Activated CD4-positive, alpha-beta T cell treated with anti-CD3 and anti-CD28 coated beads for 36 hours (primary cell): ENCODE measurements at regions not wholly inside any gene's neighbourhood (a gene's known extent, or its start where the extent isn't known, plus 50 kb on each side); places are given as distances from the start of the nearest gene placed in this dataset.
A peak's percentile ranks its signal among the peaks of the same experiment; 100 is the strongest.

ENCODE experiments used
- ATAC-seq: fragments of 200-7000 bp; cut with Tn5 transposase; one replicate; pipeline ENCODE4 v1.10.0; 2021; ENCODE audit warnings: mild to moderate bottlenecking, moderate library complexity
- CTCF ChIA-PET: fragments of 350-600 bp; sonication (Branson Sonifier 250); formaldehyde crosslinking; loops from one replicate; lab custom pipeline; 2021; ENCODE audit warnings: antibody characterized with exemption; lab: Charles Lee
- POLR2A ChIA-PET: fragments of 350-600 bp; sonication (Branson Sonifier 250); formaldehyde crosslinking; loops from one replicate; lab custom pipeline; 2021; ENCODE audit warnings: antibody characterized with exemption, inconsistent platforms; lab: Charles Lee
- DNase-seq: peaks from one replicate; pipeline ENCODE4 v3.0.0-alpha.2; 2020
- H3K27ac Mint-ChIP-seq: one replicate; pipeline ENCODE4 v1.8.0; 2021; ENCODE audit warnings: mixed read lengths
- H3K27me3 Mint-ChIP-seq: one replicate; pipeline ENCODE4 v1.8.0; 2021; ENCODE audit warnings: mixed read lengths
- H3K36me3 Mint-ChIP-seq: one replicate; pipeline ENCODE4 v1.8.0; 2021; ENCODE audit warnings: low read depth, mixed read lengths
- H3K4me1 Mint-ChIP-seq: one replicate; pipeline ENCODE4 v1.8.0; 2021; ENCODE audit warnings: mixed read lengths
- H3K4me3 Mint-ChIP-seq: one replicate; pipeline ENCODE4 v1.8.0; 2021; ENCODE audit warnings: mild to moderate bottlenecking, moderate library complexity, mixed read lengths
- H3K9me3 Mint-ChIP-seq: one replicate; pipeline ENCODE4 v1.8.0; 2021; ENCODE audit warnings: low read depth, mixed read lengths
- intact Hi-C, 2 experiments: fragments of 100-400 bp; cut with DNase I in 1 of 2; cut with micrococcal nuclease in 1 of 2; formaldehyde crosslinking; loops; one replicate each; pipeline versions ENCODE4 v1.14.2 to v1.15.1; 2022 to 2024; cut with DNase I, micrococcal nuclease

DNA sequence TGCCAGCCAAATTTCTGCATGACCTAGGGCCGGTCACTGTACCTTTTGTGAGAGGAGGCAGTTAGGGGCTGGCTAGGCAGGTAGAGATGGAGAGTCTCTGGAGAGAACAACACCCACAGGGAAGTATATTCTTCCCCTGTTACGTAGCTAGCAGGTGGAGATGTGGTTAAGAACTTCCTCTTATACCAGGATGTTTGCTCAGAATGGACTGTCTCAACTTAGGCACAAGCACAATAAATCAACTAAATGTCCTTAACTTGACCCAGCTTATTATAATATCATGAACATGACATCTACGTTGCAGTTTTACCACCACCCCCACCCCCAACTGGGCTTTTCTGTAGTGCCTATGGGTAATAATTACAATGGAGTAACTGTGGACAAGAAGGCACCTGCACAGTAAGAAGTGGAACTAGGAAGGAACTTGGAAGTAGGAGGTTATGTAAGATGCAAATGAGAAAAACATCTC is 60.7 kb upstream of the MPEG1 start:
- Mint-ChIP-seq H3K36me3 (no peaks in the 10 kb centered on the region), H3K4me1 (peaks cover 21% of the 10 kb centered on the region), H3K9me3 (no peaks in the 10 kb centered on the region), H3K27me3 (no peaks in the 10 kb centered on the region), H3K4me3 (no peak overlapping the region), H3K27ac (no peak overlapping the region)
- ChIA-PET CTCF (interaction anchor here (0.8 to 1.7 kb wide), 4 partner anchors 10 to 116 kb away, joined by 3 to 7 read pairs (median 5); partner anchors contain the start of gene DTX4), POLR2A (no interaction called here)
- peak; percentile 23 for ATAC-seq
- no peak for DNase-seq
- intact Hi-C loops, result no loop called here

DNA sequence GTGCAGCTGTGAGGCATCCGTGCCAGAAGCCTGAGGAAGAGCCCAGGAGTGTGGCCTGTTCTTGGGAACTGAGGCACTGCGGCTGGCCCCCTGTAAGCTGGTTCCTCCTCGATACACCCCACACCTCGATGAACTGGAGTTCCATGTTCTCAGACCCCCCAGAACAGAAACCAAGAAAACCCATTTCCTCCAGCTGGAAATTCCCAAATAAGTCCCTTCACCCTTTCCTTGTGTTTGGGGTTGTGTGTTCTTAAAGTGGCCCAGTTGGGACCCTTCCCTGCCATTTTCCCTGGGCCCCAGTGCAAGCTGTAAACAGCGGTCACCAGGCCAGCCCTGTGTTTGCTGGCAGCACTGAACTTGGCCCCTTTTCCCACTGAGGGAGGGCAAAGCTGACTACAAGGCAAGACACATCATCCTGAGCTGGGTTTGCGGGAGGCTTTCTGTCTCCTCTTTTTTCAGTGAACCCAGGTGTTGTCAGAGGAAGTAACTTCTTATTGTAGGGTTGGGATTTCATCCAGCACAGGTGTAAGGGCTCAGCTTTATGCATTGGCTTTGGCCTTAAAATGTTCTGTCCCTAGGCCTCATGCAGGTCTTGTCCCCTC is 60.1 kb upstream of the MPEG1 start:
- Mint-ChIP-seq H3K27ac (no peak overlapping the region), H3K4me1 (peaks cover 21% of the 10 kb centered on the region), H3K27me3 (no peaks in the 10 kb centered on the region), H3K36me3 (no peaks in the 10 kb centered on the region), H3K9me3 (no peaks in the 10 kb centered on the region), H3K4me3 (no peak overlapping the region)
- ATAC-seq, result no peak
- intact Hi-C loops, result no loop called here
- POLR2A ChIA-PET, result no interaction called here
- no peak for DNase-seq
- CTCF ChIA-PET, result interaction anchor here (0.8 to 1.5 kb wide), 3 partner anchors 10 to 115 kb away, joined by 3 to 7 read pairs (median 4); partner anchors contain the start of gene DTX4

DNA sequence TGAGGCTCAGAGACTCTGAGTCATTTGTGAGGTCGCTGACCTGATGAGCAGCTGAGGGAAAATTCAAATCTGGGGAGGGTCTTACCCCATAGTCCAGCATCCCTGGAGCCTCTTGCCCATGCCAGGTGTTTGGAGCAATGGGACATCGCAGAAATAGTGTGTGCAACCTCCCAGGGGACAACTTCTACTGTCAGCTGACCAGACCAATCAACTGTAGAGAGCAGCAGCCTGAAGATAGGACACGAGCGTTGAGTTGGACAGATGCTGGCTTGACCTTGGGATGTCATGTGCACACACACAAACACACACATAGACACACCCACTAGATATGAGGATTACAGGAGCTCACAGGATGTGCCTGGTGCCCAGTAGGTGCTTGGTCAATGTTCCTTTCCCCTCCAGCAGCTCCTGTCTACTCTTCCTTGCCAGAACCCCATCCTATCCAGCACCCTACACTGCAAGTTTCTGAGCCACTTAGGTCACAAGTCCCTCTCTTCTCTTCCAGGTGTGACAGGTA is 59.1 kb upstream of the MPEG1 start:
- DNase-seq (no peak), ATAC-seq (no peak)
- Mint-ChIP-seq H3K4me1 (peaks cover 21% of the 10 kb centered on the region), H3K27me3 (no peaks in the 10 kb centered on the region), H3K4me3 (no peak overlapping the region), H3K27ac (no peak overlapping the region), H3K36me3 (no peaks in the 10 kb centered on the region), H3K9me3 (no peaks in the 10 kb centered on the region)
- CTCF ChIA-PET, result interaction anchor here (1.0 to 1.1 kb wide), 2 partner anchors 15 to 27 kb away, joined by 3 read pairs; no protein-coding TSS in a partner anchor
- intact Hi-C loops, result no loop called here
- POLR2A ChIA-PET, result no interaction called here

DNA sequence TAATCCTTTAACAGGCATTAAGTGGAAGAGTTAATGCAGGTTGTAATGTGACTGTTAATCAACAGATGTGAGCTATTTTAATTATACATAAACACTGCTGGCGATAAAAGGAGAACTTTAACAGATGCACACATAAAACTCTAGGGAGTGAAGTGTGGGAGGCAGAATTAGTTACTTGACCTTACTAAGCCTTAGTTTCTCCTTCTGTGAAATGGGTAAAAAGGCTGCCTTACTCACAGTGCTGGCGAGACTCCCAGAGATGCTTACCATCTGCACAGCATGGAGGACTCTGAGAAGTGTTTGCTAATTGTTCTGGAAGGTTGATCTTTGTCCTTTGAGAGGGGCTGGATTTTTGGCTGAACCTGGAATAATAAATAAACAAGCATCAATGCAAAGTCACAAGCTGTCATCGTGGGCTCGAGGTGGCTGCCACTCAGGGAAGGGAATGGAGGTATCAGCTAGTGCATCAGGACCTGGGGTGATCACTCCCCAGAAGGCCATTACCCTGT is 58.6 kb upstream of the MPEG1 start:
- CTCF ChIA-PET, result interaction anchor here (1.0 to 1.1 kb wide), 2 partner anchors 15 to 26 kb away, joined by 3 read pairs; no protein-coding TSS in a partner anchor
- Mint-ChIP-seq H3K27ac (no peak overlapping the region), H3K9me3 (no peaks in the 10 kb centered on the region), H3K27me3 (no peaks in the 10 kb centered on the region), H3K4me1 (peaks cover 21% of the 10 kb centered on the region), H3K36me3 (no peaks in the 10 kb centered on the region), H3K4me3 (no peak overlapping the region)
- POLR2A ChIA-PET, result no interaction called here
- DNase-seq (no peak), ATAC-seq (no peak)
- intact Hi-C loops, result no loop called here

DNA sequence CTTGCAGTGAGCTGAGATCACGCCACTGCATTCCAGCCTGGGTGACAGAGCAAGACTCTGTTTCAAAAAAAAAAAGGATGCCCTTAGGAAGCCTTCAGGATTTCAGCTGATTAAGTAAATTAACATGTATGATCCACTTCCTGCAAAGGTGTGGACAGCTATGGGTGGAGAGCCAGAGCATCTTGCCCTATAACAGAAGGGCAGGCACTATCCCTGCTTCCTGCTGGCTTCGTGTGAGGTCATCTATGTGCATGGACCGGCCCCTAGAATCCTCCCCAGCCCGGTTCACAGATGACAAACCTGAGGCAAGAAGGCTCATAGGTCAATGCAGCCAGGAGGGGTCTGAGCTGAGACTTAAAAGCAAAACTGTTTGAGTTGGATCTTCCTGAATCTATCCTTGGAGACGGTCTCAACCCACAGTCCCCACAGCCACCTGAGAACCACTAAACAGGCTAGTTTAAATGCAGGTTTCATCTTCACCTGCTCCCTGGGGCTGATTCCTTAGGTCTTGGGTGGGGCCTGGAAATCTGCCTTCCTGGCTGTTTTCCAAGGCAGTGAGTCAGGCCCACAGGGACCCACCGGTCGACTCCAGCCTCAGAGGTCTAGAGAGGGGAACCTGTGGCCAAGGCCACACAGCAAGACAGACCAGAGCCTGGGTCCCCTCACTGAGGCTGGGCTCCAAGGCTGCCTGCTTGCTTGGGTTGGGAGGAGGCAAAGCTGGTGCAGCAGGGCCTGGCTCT is 55.2 kb upstream of the MPEG1 start:
- Mint-ChIP-seq H3K27me3 (no peaks in the 10 kb centered on the region), H3K4me1 (peaks cover 9% of the 10 kb centered on the region), H3K36me3 (no peaks in the 10 kb centered on the region), H3K4me3 (no peak overlapping the region), H3K9me3 (no peaks in the 10 kb centered on the region), H3K27ac (no peak overlapping the region)
- DNase-seq, result no peak
- POLR2A ChIA-PET, result no interaction called here
- CTCF ChIA-PET, result no interaction called here
- intact Hi-C loops, result no loop called here
- ATAC-seq, result no peak

DNA sequence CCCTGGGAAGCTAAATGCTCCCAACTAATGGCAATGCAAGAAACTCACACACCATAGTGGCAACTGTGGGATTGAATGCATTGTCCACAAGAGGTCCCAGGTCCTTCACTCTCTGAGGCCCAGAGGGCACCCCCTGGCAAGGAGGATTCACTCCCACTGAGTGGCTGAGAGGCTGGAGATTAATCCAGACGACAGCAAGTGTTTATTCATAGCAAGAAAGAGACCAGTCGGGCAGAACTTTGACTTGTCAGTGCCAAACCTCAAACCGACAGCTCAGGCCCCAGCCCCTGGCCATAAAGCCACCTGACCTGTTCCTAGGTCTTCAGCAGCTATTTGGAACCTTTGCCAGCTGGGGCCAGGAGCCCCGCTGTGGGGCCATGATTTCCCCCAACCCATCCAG is 54.5 kb upstream of the MPEG1 start:
- POLR2A ChIA-PET, result no interaction called here
- Mint-ChIP-seq H3K27me3 (no peaks in the 10 kb centered on the region), H3K4me1 (peaks cover 3% of the 10 kb centered on the region), H3K4me3 (no peak overlapping the region), H3K9me3 (no peaks in the 10 kb centered on the region), H3K36me3 (no peaks in the 10 kb centered on the region), H3K27ac (no peak overlapping the region)
- CTCF ChIA-PET, result no interaction called here
- no peak for ATAC-seq
- no peak for DNase-seq
- intact Hi-C loops, result no loop called here

- Mint-ChIP-seq H3K9me3 (no peaks in the 10 kb centered on the region), H3K27ac (no peak overlapping the region), H3K27me3 (no peaks in the 10 kb centered on the region), H3K4me1 (peaks cover 3% of the 10 kb centered on the region), H3K4me3 (no peak overlapping the region), H3K36me3 (no peaks in the 10 kb centered on the region)
- POLR2A ChIA-PET, result no interaction called here
- CTCF ChIA-PET, result interaction anchor here (0.7 kb wide), 1 partner anchor 8 kb away, joined by 3 read pairs; no protein-coding TSS in a partner anchor
- no peak for ATAC-seq
- no peak for DNase-seq
- intact Hi-C loops, result no loop called here
These were observed 53.8 kb upstream of the MPEG1 start for GRCh38 chr11:59266491-59266890.

DNA sequence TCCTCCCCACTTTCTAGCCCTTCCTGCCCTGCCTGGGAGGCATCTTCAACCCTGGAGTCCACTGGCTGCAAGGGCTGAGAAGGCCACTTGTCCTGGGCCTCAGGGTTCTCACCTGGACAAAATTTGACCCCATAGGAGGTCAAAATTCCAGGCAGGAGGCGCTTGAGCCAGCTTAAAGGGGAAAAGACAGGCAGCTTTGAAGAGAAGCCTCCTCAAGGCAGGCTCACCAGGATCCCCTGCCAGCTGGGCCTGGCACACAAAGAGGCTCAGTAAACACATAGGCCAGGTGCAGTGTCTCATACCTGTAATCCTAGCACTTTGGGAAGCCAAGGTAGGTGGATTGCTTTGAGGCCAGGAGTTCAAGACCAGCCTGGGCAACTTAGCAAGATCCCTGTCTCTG is 53.0 kb upstream of the MPEG1 start:
- Mint-ChIP-seq H3K27ac (no peak overlapping the region), H3K4me1 (no peaks in the 10 kb centered on the region), H3K4me3 (no peak overlapping the region), H3K9me3 (no peaks in the 10 kb centered on the region), H3K36me3 (no peaks in the 10 kb centered on the region), H3K27me3 (no peaks in the 10 kb centered on the region)
- ATAC-seq (no peak), DNase-seq (no peak)
- intact Hi-C loops, result no loop called here
- POLR2A ChIA-PET, result no interaction called here
- CTCF ChIA-PET, result no interaction called here

GRCh38 chr11:59264736-59265135 is 52.0 kb upstream of the MPEG1 start:
- ChIA-PET POLR2A (no interaction called here), CTCF (no interaction called here)
- no peaks in the 10 kb centered on the region for H3K36me3 Mint-ChIP-seq
- H3K27ac Mint-ChIP-seq, result no peak overlapping the region
- DNase-seq, result no peak
- H3K4me3 Mint-ChIP-seq, result no peak overlapping the region
- H3K27me3 Mint-ChIP-seq, result no peaks in the 10 kb centered on the region
- intact Hi-C loops, result no loop called here
- no peak for ATAC-seq
- H3K4me1 Mint-ChIP-seq, result no peaks in the 10 kb centered on the region
- no peaks in the 10 kb centered on the region for H3K9me3 Mint-ChIP-seq

- DNase-seq, result peak; percentile 22
- CTCF ChIA-PET, result interaction anchor here (0.6 kb wide), 1 partner anchor 166 kb away, joined by 4 read pairs; no protein-coding TSS in a partner anchor
These were observed 50.6 kb upstream of the MPEG1 start for GRCh38 chr11:59263225-59263894.

More at GRCh38 chr11:59263225-59263894, 50.6 kb upstream of the MPEG1 start:
- Mint-ChIP-seq H3K36me3 (no peaks in the 10 kb centered on the region), H3K27me3 (no peaks in the 10 kb centered on the region), H3K9me3 (no peaks in the 10 kb centered on the region), H3K4me3 (no peak overlapping the region), H3K4me1 (no peaks in the 10 kb centered on the region), H3K27ac (no peak overlapping the region)
- no peak for ATAC-seq
- POLR2A ChIA-PET, result no interaction called here
- intact Hi-C loops, result no loop called here
